Body of pancreas (tissue), 4 donors: ENCODE measurements at regions not wholly inside any gene's neighbourhood (a gene's known extent, or its start where the extent isn't known, plus 50 kb on each side); places are given as distances from the start of the nearest gene placed in this dataset.

Source experiments
- ATAC-seq: fragments of 150-250 bp; one replicate; pipeline ENCODE4 v1.9.1; 2016
- DNase-seq, 4 donors: peaks; one replicate each; pipeline ENCODE4 v3.0.0-alpha.2; 2019
- H3K27ac ChIP-seq, 4 donors: fragments of 200-600 bp; sonication (generic); 1 replicate in 3 of 4; 2 replicates in 1 of 4; pipeline versions ENCODE4 v1.5.1 to v1.6.1; 2016 to 2019; ENCODE audit warnings: mild to moderate bottlenecking in 1 of 4, mixed read lengths in 1 of 4, moderate library complexity in 1 of 4
- H3K27me3 ChIP-seq, 2 donors: fragments of 200-600 bp; sonication (generic); one replicate each; pipeline ENCODE4 v1.6.0; 2016; ENCODE audit warnings: mild to moderate bottlenecking in 1 of 2
- H3K36me3 ChIP-seq, 2 donors: fragments of 200-600 bp; sonication (generic); replicated peaks in 1 of 2; 2 replicates each; pipeline ENCODE4 v1.5.1; 2016; ENCODE audit warnings: low read depth in 2 of 2; ENCODE audit not compliant: insufficient read depth in 1 of 2
- H3K4me1 ChIP-seq: fragments of 200-600 bp; sonication (generic); one replicate; pipeline ENCODE4 v1.6.0; 2016
- H3K4me3 ChIP-seq, 2 donors: fragments of 200-600 bp; sonication (generic); 1 replicate in 1 of 2; 2 replicates in 1 of 2; pipeline ENCODE4 v1.5.1; 2016 to 2019
- H3K9me3 ChIP-seq, 3 donors: fragments of 200-600 bp; sonication (generic); 1 replicate in 2 of 3; 2 replicates in 1 of 3; pipeline ENCODE4 v1.5.1; 2016
- CTCF ChIP-seq, 7 experiments: fragments of 450-650 bp in 4 of 7; fragments of 200-600 bp in 3 of 7; sonication (generic) in 3 of 7; IDR thresholded peaks; one replicate each; pipeline ENCODE4 v1.5.1; 2016 to 2019; ENCODE audit warnings: antibody characterized with exemption in 7 of 7
- POLR2A ChIP-seq, 3 donors: fragments of 450-650 bp; IDR thresholded peaks; one replicate each; pipeline ENCODE4 v1.6.1; 2016; ENCODE audit warnings: antibody characterized with exemption in 3 of 3, mild to moderate bottlenecking in 2 of 3
- WGBS, 2 donors: methylation state at CpG; one replicate each; pipeline ENCODE4 v1.1.5; 2017; 5-methylcytosine and 5-hydroxymethylcytosine counted together
- intact Hi-C: fragments of 100-400 bp; cut with DNase I; formaldehyde crosslinking; loops from one replicate; pipeline ENCODE4 v1.15.1; 2023

DNA sequence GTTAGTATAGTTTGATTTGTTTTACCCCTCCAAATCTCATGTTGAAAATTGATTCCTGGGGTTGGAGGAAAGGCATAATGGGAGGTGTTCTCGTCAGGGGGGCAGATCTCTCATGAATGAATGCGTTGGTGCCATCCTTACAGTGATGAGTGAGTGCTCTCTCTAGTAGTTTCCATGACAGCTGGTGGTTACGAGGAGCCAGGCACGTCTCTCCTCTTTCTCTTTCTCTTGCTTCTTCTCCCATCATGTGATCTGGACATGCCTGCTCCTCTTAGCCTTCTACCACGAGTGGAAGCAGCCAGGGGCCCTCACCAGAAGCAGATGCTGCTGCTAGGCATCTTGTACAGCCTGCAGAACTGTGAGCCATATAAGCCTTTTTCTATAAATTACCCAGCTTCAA, 454.1 kb downstream of the EFNA5 start:
- Histone ChIP-seq H3K9me3 (no peaks in the 10 kb centered on the region), H3K27me3 (no peaks in the 10 kb centered on the region), H3K36me3 (no peaks in the 10 kb centered on the region), H3K4me1 (no peaks in the 10 kb centered on the region), H3K4me3 (no peak overlapping the region), H3K27ac (no peak overlapping the region)
- intact Hi-C loops = no loop called here
- WGBS, 2 donors = 82 to 85% methylated on average over 5 of the region's 5 CpGs
- no peak for ATAC-seq
- TF ChIP-seq CTCF (IDR thresholded peaks at IDR 0.05) (no peak), POLR2A (IDR thresholded peaks at IDR 0.05) (no peak)
- no peak for DNase-seq

GRCh38 chr5:107215611-107216010, 455.1 kb downstream of the EFNA5 start:
- H3K4me3 ChIP-seq = no peak overlapping the region
- H3K36me3 ChIP-seq = no peaks in the 10 kb centered on the region
- H3K27me3 ChIP-seq = no peaks in the 10 kb centered on the region
- WGBS, 2 donors = 29 to 45% methylated on average over 2 of the region's 2 CpGs
- DNase-seq (no peak), ATAC-seq (no peak)
- no peaks in the 10 kb centered on the region for H3K4me1 ChIP-seq
- TF ChIP-seq POLR2A (IDR thresholded peaks at IDR 0.05) (no peak), CTCF (IDR thresholded peaks at IDR 0.05) (no peak)
- H3K27ac ChIP-seq = no peak overlapping the region
- intact Hi-C loops = no loop called here
- H3K9me3 ChIP-seq = no peaks in the 10 kb centered on the region

GRCh38 chr5:107213025-107213424, 457.7 kb downstream of the EFNA5 start:
- Histone ChIP-seq H3K4me3 (no peak overlapping the region), H3K36me3 (no peaks in the 10 kb centered on the region), H3K27me3 (no peaks in the 10 kb centered on the region), H3K27ac (no peak overlapping the region), H3K4me1 (no peaks in the 10 kb centered on the region), H3K9me3 (no peaks in the 10 kb centered on the region)
- TF ChIP-seq POLR2A (IDR thresholded peaks at IDR 0.05) = no peak
- TF ChIP-seq CTCF (IDR thresholded peaks at IDR 0.05) = no peak
- WGBS, 2 donors = 61 to 79% methylated on average over 3 of the region's 3 CpGs
- intact Hi-C loops = no loop called here
- no peak for DNase-seq
- no peak for ATAC-seq

- no peaks in the 10 kb centered on the region for H3K27me3 ChIP-seq
- no peak for ATAC-seq
- no peak overlapping the region for H3K4me3 ChIP-seq
- H3K36me3 ChIP-seq = no peaks in the 10 kb centered on the region
- H3K9me3 ChIP-seq = no peaks in the 10 kb centered on the region
- H3K27ac ChIP-seq = no peak overlapping the region
- TF ChIP-seq POLR2A (IDR thresholded peaks at IDR 0.05) (no peak), CTCF (IDR thresholded peaks at IDR 0.05) (no peak)
- no peak for DNase-seq
- no peaks in the 10 kb centered on the region for H3K4me1 ChIP-seq
- intact Hi-C loops = no loop called here
- 80 to 84% methylated on average over 3 of the region's 3 CpGs for WGBS, 2 donors
Observed at GRCh38 chr5:107211630-107212029, 459.1 kb downstream of the EFNA5 start.

- Histone ChIP-seq H3K36me3 (no peaks in the 10 kb centered on the region), H3K9me3 (no peaks in the 10 kb centered on the region), H3K4me3 (no peak overlapping the region), H3K27me3 (no peaks in the 10 kb centered on the region), H3K27ac (no peak overlapping the region), H3K4me1 (no peaks in the 10 kb centered on the region)
- ATAC-seq (no peak), DNase-seq (no peak)
- TF ChIP-seq POLR2A (IDR thresholded peaks at IDR 0.05) (no peak), CTCF (IDR thresholded peaks at IDR 0.05) (no peak)
- WGBS, 2 donors = 80 to 91% methylated on average over 3 of the region's 3 CpGs
- intact Hi-C loops = no loop called here
Observed at GRCh38 chr5:107208867-107209266, 461.9 kb downstream of the EFNA5 start.
